Stimulated activated CD4-positive, alpha-beta T cell treated with anti-CD3 and anti-CD28 coated beads, Interleukin-15, amount 100 ng/mL, for 1 hour (primary cell): ENCODE measurements at regions not wholly inside any gene's neighbourhood (a gene's known extent, or its start where the extent isn't known, plus 50 kb on each side); places are given as distances from the start of the nearest gene placed in this dataset.

Experiments
- DNase-seq, 2 donors: peaks; one replicate each; pipeline ENCODE4 v3.0.0-alpha.2; 2020; ENCODE audit warnings: low read depth in 1 of 2, low spot score in 1 of 2

DNA sequence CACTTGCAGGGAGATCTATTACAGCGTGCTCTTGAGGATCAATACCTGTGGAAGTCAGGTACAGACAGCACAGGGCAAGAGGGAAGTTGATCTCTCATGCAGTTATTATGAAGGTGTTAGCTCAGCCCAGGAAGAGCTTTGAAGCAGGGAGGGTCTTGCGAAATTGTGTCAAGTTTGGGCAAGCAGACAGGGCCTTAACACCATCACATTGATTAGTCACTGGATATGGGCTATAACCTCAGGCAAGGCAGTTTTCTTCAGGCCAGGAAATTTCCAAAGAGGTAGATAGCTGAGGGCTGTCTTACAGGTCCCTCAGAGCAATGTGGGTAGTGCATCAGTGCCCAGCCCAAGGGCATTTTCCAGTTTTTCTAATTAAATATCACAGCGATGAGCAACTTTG lies 643.8 kb downstream of the DHX35 start:
- no peak for DNase-seq

DNA sequence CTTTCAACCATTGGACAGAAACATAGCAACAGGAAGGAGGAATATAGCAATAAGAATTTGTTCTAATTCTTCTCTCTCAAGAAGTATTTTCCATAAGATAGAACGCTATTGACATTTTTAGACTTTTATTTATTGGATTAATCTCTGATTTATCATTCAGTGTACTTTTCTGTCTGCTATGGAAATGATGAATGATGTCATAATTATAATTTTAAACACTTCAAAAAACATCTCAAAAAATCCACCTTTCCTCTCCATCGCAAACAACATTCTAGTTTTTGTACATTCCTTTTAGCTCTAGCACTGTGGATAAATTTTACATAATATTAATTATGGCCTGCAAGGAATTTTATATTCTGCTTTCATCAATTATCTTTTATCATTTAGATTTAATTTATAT lies 643.2 kb downstream of the DHX35 start:
- DNase-seq: no peak

DNA sequence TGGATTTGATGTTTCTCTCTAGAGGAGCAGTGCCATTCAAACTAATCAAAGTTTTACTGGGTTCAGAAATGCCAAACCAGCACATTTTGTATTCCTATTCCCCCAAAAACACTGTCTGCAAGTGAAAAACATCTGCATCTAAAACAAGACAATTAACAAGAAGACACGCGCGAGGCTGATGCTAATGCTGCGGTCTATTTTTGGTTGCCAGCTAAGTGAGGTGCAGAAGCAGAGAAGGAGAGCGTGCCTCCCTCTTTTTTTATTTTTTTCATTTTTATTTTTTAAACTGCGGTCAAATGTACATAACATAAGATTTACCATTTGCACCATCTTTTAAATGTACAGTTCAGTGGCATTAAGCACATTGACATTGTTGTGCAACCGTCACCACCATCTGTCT lies 641.1 kb downstream of the DHX35 start:
- no peak for DNase-seq

DNA sequence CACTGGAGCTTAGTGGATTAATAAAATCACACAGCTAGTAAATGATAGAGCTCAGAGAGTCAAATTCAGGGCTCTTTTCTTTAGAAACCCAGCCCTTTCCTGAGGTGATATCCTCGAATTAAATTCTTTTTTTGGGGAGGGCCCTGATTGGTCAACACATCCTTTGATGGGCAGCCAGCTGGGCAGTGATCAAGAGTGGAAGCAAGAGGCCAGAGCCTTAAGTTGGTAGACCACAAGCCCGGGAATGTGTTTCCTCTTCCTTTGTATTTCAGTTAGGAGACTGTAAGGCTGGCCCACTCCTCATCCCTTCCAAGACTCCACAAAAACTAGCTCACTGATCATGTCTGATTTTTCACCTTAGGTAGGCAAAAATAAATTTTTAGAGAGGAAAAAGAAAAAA lies 640.5 kb downstream of the DHX35 start:
- no peak for DNase-seq

DNA sequence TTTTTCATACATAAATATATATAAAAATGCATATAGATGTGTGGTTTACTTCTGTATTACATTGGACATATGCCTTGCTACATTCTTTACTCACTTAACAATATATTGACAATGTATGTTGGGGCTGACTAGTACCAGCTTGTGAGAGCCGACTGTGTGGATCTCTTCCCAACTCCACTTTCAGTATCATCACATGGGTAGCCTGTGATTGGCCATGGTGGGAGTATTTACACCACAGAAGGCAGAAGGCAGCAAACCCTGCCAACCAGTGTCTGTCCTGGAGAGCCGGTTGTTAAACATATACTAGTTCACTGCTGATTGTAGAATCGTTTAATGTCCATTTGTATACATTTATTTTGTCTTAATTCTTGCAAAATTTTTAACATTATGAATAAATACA lies 638.7 kb downstream of the DHX35 start:
- DNase-seq: no peak

DNA sequence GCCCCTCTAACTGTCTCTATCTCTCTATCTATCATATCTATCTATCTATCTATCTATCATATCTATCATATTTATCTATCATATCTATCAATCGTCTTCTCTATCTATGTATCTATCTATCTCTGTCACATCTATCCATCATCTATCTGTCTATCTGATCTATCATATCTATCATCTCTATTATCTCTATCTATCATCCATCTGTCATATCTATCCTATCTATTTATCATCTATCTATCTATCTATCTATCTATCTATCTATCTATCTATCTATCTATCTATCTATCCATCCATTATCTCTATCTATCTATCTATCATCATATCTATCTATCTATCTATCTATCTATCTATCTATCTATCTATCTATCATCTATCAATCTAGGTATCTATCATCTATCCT lies 638.0 kb downstream of the DHX35 start:
- DNase-seq: no peak

DNA sequence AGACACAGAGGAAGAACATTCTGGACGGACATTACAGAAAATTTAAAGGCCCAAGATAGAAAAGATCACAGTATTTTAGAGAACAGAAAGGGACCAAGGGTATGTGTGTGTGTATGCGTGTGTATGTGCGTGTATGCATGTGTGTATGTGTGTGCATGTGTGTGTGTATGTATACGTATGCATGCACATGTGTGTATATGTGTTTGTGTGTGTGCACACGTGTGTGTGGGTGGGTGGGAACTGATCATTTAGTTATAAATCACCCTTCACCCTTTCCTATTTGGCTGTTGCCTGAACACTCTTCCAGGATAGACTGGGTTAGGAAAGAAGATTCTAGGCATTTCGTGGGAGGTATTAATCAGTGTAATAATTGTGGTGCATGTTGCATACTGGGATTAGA lies 634.4 kb downstream of the DHX35 start:
- no peak for DNase-seq

DNA sequence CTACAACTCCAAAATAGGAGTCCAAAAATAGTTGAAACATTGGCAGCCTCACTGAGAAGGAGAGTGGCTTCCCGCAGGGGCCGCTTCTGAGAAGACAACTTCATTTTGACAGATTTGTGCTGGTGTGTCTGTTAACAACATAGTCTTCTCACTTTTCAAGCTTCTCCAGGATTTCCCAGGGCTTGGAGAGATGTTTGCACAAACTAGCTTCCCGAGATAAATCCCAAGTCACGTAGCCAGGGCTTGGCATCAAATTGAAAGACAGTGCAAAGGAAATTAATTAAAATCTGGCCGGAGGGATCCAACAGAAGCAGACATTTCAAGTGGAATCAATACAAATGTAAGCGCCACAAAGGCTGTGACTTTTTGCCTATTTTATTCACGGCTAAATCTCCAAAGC lies 630.2 kb downstream of the DHX35 start:
- no peak for DNase-seq

DNA sequence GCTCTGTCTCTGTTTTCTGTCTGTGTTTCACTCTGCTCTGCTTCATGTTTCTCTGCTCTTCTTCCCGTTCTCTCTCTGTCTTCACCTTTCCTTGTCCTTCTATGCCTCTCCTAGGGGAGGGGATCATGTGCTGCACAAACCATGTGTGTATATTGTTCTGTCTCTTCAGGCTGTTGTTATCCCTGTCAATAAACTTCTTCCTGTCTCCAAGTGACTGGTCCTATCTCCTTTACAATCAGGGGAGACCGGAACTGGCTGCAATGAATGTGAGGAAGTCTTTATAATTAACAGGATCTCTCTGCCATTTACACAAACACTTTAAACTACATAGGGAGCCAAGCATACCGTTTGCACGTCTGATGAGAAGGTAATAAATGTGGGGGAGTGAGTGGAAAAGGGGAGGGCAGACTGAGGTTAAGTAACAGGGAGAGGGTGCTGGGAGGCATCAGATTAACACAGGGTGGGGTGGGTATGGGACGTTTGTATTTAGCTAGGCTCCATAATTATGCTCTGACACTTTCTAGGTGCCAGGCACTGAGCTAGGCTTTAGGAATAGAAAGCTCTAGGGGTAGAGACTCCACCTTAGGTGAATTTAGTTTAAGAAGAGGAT lies 626.1 kb downstream of the DHX35 start:
- no peak for DNase-seq

DNA sequence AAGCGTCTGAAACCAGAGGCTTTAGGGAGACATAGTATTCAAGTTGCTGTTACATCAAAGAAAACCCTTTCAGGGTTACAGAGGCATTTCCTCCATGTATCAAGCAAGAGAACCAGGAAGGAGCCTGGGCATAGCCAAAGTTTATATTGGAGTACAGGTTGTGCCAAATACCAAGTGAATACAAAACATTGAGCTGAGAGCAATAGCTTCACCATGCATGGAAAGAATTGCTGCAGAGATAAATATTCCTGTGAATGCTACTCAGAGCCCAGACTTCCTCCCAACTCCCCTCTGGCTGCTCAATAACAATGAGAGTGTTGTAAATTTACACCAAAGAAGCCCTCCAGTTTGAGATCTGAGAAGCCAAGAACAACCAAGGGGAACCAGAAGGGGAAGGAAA lies 618.9 kb downstream of the DHX35 start:
- no peak for DNase-seq

DNA sequence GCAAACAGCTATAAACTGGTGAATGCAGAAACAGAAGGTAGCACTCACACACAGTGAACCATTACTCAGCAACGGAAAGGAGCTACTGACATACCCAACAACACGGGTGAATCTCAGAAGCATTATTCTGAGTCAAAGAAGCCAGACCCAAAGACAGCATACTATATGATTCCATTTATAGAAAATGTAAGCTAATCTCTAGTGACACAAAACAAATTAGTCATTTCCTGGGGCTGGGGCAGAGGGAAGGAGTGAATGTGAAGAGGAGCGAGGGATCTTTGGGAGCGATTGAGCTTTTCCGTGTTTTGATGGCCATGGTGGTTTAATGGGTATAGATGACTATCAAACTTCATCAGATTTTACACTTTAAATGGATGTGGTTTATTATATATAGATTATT lies 614.6 kb downstream of the DHX35 start:
- DNase-seq: no peak

DNA sequence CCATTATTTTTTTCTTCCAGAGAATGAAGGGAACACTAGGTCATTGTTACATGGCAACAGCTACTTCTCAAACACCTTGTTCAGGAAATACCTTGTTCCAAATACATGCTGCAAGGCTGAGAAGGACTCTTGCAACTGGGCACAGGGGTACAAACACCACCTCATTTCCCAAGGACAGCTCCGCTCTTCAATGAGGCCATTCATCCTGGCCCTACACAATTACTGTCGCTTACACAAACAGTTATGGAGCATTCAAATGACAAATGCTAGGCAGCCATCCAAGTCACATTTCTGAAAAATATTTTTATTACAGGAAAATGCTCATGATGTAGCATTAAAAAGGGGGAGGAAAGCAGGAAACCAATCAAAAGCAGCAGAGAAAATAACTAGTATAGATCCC lies 611.9 kb downstream of the DHX35 start:
- DNase-seq: no peak

DNA sequence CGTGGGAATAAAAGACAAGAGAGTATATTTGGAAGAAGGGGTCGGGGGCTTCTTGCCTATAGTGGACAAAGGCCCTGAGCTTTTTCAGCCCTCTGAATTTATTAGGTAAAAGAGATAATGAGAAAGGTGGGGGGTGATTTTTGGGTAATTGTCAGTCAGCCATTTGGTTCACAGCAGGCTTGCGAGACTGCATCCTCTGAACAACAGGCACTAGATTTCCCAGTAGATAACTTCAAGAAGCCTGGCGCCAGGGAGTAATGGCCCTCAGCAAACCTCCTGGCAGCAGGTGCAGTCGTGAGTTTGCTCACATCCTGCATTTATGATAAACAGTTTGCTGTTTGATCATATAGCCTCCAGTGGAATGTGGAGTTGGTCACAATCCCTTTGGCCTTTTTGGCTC lies 609.0 kb downstream of the DHX35 start:
- no peak for DNase-seq

DNA sequence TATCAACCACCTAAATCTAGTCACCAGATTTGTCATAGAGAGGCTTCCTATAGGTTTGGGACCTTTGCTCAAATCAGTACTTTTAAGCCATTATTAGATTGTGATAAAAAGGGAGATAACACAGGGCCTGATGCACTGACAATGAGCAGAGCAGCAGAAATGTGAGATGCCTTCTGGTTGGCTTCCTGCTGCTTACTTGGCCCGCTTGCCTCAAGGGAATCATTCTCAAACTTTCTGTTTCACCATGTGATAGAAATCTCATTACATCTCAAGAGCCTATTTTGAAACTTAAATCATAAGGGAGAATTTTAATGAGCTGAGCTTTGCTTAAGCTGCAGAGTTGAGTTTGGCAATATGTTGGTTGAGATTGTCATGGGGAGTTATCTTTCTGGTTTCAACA lies 606.0 kb downstream of the DHX35 start:
- DNase-seq: no peak

DNA sequence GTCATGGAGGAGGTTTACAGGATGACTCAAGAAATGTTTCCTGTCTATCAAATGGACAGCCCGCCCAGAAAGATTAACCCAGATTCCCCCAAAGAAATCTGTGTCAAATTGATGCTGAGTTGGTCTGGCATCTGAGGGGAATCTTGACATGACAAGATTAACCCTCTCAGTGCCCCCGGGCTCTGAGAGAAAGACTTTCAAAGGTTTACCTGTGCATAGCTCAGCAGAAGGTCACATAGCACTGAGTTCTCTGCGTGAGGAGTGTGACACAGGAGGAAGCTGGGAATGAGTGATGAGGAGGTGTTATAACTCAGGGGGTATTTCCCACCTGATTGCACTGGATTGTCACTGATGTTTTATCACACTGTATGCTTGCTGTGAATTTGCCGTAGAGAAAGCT lies 601.2 kb downstream of the DHX35 start:
- DNase-seq: no peak

DNA sequence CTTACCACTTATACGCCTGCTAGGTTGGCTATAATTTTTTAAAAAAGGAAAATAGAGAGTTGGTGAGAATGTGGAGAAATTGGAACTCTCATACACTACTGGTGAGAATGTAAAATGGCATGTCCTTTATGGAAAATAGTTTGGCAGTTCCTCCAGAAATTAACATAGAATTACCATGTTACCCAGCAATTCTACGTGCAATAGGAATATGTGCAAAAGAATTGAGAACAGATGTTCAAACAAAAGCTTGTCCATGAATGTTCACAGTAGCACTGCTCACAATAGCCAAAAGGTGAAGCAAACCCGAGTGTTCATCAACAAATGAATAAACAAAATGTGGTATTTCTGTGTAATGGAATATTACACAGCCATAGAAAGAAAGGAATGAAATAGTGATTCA lies 592.2 kb downstream of the DHX35 start:
- no peak for DNase-seq

DNA sequence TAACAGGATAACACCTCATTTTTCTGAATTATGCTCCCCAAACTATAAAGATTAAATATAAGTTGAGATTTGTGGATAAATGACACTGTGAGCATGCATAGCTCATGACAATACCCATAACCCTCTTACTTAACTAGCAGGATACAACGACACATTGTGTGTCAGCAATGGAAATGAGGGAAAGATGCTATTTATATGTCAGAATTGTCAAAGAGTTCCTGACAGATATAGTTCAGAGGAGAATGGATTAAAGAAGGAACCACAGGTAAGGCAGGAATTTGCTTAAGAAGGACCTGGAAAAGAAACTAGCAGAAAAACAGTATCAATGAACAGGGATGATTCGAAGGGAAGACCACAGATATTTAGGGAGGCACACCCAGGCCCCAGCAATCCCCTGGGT lies 591.0 kb downstream of the DHX35 start:
- DNase-seq: no peak

DNA sequence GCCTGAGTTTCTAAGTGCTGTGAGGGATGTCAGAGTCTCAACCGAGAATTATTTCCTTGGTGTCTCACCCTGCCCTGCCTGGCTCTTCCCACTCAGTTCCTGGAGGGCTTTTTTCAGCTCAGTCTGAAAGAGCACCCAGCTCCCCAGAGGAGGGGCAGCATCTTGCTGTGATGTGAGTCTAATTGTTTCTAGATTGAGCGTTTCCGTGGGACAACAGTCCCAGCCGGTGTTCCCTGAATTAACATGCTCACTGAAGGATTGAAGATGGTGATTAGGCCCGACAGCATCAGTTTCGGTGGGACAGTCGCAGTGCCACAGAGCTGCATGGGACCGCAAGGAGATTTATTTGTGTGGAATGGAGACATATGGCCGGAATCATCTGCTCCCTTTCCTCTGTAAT lies 587.6 kb downstream of the DHX35 start:
- no peak for DNase-seq

DNA sequence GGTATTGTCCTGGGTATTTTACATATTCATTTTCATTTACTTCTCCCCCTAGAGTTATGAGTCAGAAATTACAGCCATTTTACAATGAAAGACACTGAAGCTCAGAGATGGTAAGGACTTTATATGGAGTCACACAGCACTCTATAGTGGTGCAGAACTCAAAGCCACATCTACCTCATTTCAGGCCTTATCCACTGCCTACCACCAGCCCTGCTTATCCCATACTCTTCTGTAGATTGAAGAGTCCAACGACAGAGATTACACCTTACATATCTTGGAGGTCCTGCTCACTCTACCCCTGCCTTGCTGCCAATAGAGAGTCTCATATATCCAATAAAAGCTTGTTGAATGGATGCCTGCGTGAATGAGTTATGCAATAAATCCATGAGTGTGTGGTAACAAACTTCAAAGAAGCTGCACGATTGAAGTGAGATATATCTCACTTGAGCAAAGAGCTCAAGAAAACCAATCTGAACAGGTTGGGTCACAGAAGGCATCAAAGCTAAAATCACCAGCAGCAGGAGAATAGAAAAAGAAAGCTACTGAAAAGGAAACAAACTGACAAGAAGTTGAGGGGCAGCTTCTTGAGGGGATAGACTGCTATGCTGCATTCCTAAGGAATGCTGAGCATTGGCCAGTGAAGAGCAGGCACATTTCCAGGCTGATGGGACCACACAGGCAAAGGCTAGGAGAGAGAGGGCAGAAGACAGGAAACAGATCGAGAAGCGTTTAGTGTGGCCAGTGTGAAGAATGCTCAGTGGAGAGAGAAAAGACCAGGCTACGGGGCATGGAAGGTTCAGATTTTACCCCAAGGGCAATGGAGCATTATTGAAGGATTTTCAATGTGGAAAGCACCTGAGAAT lies 585.6 kb downstream of the DHX35 start:
- no peak for DNase-seq

DNA sequence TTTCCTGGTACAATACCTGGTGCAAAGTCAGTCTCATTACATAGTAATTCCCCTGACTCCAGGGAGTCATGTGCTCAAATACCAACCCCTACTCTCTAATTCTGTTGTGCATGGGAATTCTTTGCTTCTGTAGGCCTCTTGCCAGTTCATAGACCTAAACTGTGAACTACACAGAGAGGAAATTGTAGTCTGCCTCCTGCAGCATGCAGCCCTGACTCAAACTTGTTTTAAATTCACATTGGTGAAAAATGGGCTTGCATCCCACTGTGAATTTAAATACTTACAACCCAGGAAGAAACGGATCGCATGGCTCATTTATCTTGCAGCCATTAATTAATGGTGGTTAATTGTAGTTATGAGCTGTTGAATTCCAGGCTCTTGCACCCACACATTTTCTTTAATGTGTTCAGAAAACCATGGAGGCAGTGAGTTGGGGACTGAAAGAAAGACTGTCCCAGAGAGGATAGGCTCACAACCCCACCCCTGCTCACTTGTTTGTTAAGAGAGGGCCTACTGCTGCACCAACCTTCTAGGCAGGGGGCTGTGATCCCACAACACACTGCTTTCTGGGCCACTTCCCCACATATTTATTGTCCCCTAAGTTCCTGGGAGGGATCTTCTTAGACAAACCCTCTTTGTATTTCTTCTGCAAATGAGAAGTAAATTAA lies 579.1 kb downstream of the DHX35 start:
- no peak for DNase-seq

DNA sequence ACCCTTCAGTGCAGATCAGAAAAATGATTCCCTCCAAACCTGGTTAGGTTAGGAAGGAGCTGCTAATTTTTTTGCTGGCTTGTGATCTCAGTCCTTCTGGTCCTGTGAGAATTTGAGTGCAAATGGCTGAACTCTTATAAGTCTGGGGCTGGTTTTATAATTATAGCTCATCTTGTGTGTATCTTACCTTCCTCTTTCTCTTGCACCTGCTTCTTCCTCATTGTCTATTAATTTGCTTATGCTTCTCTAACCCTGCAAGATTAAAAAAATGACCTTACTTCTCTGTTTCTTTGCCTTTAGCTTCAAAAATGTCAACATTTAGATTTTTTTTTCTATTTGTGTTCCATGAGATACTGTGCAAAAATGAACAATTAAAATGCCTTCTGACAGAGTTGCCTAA lies 576.2 kb downstream of the DHX35 start:
- DNase-seq: no peak

DNA sequence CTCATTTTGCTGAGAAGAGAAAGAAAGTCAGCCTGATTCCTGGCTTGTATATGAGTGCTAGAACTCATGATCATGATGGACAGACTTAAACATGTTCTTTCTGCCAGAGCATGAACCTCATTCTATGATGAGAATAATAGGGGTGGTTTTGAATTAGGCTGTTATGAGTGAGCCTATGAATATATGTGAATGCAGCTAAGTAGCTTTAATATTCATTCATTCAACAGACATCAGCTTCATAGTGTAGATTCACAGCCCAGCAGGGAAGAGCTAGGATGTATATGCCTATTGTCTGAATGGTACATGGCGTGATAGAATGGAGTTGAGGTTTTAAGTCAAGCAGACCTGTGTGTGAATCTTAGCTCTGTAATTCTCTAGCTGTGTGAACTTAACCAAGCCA lies 573.2 kb downstream of the DHX35 start:
- DNase-seq: no peak

DNA sequence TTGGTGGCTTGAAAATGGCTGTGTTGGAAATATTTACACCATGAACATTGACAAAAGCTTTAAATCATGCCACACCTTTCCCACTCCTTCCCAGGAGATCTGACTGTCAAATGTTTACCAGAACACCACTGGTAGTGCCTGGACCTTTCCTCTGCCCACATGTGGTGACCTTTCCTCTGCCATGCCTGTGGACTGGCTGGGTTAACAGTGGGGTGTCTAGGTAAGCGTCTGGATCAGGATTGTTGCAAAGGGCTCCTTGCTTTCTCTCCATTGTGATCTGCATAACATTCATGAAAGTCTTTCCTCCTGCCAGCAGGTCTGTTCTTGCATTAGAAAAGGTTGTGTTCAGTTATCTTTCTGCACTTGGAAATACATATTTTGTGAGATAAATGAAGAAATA lies 572.7 kb downstream of the DHX35 start:
- no peak for DNase-seq
